ENCODE measurements at regions not wholly inside any gene's neighbourhood (a gene's known extent, or its start where the extent isn't known, plus 50 kb on each side); places are given as distances from the start of the nearest gene placed in this dataset.

DNA sequence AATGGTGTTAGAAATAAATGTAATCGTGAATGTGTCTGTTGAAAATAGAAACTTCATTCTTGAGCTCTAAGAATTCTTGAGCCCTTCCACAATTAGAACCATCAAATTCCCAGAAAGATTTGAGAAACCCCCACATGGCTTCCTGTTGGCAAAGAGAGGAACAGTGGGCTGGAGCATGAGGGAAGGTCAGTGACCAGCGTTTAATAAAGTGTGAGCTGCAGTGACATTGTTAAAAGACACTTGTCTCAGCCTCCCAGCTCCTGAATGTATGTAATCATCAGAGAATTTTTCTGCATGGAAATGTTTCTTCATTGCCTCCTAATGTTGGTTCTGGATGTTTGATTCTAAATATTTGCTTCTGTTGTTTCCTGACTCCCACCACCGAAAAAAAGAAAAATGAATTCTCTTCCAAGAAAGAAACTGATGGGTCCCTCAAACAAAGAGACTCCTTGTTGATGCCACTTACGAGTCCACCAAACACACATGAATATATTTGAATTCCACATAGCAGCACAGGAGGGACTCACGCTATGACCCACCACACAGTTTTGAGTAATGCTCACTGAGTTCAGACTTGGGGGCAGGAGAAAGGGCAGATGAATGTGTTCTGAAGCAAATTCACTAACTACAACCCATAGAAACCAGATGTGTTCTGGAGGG, 225.1 kb upstream of the KLHL29 start:
- DNase-seq (ENCODE audit: low read depth, low spot score), result no peak

DNA sequence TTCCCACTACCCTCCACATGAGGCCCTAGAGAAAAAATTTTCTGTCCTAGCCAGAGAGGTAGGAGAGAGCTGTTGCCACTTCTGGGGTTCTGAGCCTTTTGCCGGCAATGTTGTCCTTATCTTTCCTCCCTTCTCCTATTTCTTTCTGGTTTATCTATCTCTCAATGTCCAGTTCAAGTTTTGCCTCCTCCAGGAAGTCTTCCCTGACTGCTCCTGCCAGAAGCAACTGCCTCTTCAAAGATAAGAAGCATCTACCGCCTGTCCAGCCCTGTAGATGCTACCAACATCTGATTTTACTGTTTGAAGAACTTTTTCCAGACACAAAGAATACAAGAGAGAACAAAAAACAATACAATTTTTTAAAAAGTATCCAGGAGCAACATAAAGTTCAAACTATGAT, 220.8 kb upstream of the KLHL29 start:
- DNase-seq (ENCODE audit: low read depth, low spot score), result no peak

DNA sequence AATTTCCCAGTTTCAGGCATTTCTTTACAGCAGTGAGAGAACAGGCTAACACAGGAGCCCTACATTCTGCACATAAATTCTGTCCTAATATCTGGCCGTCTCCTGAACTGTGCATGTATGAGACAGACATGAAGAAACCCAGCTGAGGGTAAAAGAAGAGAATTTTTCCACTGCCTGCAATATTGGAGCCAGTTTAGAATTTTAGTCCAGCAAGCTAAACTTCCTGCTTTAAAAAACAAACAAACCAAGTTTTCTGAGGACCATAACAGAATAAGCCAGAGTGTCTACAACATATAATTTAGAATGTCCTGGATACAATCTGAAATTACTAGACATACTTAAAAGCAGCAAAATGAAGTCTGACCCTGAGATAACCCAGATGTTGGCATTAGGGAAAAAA, 215.1 kb upstream of the KLHL29 start:
- DNase-seq (ENCODE audit: low read depth, low spot score), result no peak

DNA sequence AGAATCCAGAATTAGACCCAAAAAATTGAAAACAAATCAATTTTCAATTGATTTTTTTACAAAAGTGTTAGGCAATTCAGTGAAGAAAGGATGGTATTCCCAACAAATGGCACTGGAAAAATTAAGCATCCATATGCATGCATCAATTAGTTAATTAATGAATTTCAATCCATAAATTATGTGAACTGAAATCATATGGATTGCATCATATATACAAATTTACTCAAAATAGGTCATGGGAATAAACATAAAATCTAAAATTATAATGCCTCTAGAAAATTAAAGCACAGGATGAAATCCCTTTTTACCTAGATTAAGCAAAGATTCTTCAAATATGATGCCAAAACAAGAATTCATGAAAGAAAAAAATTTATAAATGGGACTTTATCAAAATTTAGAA, 213.9 kb upstream of the KLHL29 start:
- no peak for DNase-seq (ENCODE audit: low read depth, low spot score)

DNA sequence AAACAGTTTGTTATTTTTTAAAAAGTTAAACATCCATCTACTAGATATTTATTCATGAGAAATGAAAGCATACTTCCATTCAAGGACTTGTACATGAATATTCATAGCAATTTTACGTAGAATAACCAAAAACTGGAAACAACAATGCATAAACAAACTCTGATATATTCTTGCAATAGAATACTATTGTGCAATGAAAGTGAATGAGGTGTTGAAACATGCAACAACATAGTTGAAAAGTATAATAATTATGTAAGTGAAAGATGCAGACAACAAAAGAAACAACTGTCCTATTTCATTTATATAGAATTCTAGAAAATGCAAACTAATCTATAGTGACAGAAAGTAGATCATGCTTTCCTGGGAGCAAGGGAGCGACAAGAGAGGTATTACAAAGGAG, 206.6 kb upstream of the KLHL29 start:
- DNase-seq (ENCODE audit: low read depth, low spot score), result no peak

DNA sequence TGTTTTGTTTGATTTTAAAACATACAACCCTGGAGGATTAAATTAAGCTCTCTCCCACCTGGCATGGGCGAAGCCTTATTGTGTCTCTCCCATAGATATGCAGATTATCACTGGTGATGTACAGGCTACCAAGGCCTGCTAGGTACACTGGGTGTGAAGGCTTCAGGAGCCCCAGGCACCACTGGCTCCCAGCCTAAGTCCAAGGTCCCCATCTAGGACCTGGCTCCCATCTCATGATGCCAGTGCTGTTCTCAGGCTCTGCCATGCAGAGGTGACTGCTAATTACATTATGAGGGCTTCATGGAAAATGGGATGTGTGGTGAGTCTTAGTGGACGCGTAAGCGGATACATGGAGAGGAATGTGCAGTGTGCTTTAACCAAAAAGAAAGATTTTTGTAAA, 201.2 kb upstream of the KLHL29 start:
- no peak for DNase-seq (ENCODE audit: low read depth, low spot score)

DNA sequence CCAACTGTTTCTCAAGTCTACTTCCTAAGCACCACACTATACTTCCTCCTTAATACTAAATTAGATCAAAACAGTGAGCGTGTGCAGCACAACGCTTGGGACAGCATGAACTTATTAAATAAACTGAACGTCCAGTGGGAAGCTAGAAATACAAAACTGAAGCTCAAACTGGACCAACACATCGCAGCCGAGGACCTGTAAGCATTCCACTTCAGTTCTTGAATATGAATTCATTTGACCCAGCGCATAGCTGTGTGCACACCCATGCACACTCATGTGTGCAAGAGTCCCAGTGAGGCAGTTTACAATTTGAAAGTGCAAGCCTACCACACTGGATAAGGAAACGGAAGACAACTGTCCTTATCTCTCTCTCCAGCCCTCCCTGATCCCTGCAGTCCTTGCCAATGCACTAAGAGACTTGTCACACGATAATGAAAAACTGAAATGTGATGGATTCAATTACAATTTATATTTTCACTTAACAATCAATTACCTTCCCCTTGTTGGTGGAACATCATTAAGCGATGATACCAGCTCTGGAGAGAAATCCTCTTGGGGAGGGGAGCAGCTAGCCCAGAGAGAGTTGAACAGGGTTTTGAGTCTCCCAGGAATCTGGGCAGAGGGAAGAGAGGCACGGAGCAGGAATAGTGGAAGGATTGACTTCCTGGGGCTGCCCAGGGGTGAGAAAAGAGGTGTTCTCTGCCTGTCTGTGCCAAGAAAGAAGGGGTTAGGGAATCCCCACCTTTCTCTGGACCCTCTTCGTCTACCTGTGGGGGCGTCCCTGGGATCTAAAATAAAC, 186.5 kb upstream of the KLHL29 start:
- DNase-seq (ENCODE audit: low read depth, low spot score), result no peak

DNA sequence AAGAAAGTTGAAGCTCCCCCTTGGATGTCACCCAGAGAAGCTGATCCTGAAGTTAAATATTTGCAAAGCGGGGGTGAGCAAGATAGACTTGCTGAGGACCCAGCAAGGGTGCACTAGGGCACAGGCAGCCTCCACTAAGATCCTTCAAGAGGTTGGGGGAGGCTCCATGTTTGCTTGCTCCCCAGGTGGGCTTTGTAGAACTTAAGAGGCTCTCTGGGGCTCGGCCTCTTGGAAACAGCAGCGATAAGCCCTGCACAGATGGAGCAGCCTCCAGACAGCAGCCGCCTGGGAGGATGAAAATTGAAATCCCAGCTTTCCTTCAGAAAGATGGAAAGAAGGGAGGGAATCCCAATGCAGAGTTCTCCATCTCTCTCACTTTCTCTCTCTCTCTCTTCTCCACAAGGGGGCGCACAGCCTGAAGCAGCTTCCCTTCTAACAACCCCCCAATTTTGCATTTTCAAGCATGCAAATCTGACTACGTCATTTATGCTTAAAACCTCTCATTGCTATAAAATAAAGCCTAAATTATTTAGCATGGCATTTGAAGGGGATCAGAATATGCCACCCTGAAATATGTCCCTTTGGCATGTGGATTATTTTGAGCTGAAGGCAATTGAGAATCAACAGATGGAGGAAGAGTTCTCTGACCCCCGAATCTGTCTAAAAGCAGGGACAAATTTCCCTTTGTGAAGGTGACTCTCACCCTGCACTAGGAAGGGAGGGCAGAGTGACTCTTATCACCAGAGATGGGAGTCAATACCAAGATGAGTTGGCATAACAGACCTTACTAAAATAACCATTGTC, 185.7 kb upstream of the KLHL29 start:
- DNase-seq (ENCODE audit: low read depth, low spot score), result no peak

DNA sequence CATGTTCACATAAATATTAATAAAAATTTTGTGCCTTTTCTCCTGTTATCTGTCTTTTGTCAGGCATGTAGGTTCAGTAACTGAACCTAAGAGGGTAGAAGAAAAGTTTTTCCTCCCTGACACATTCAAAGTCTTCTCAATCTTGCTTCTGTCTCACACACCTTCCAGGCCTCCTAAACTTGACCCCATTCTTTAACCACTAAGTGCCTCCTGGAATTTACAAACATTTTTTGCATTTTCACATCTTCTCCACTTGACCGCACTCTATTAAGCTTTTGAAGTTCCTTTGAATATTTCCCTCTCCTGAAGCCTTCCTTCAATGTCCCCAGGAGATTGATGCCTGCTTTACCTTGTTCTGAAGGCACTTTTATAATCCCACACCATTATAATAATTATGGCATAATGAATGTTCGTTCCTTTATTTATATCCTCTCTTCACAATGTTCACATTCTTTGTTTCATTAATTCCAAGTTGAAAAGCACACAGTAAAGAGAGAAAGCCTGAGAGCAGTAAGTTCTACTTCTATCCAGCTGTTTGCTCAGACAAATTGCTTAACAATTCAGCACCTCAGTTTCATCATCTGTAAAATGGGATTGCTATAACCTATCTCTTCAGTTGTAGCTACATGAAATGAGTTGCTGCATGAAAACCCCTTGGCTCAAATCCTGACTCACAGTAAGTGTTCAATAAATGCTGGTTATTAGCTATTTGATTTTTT, 184.8 kb upstream of the KLHL29 start:
- DNase-seq (ENCODE audit: low read depth, low spot score), result no peak

DNA sequence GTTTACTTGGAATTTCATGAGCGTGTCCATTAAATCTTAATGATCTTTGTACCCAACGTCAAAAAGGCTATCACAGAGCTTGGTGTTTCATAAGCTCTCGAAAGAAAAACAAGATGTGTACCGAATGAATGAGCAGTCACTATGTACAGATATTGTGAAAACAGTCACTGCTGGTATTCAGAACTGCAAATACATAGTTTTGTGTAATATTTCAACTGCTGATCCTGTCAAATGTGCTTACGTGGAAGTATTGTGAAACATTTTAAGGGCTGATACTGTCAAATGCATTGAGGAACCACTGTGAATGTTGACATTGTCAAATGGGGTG, 184.2 kb upstream of the KLHL29 start:
- no peak for DNase-seq (ENCODE audit: low read depth, low spot score)

DNA sequence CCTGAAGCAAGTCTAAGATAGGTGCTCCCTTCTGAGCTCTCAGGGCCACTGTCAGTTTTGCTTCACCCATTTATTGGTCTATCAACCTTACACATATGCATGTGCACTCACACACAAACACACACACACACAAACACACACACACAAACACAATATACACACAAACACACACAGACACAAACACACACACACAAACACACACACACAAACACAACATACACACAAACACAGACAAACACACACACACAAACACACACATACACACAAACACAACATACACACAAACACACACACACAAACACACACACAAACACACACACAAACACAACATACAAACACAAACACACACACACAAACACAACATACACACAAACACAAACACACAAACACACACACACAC, 181.6 kb upstream of the KLHL29 start:
- DNase-seq (ENCODE audit: low read depth, low spot score), result no peak

DNA sequence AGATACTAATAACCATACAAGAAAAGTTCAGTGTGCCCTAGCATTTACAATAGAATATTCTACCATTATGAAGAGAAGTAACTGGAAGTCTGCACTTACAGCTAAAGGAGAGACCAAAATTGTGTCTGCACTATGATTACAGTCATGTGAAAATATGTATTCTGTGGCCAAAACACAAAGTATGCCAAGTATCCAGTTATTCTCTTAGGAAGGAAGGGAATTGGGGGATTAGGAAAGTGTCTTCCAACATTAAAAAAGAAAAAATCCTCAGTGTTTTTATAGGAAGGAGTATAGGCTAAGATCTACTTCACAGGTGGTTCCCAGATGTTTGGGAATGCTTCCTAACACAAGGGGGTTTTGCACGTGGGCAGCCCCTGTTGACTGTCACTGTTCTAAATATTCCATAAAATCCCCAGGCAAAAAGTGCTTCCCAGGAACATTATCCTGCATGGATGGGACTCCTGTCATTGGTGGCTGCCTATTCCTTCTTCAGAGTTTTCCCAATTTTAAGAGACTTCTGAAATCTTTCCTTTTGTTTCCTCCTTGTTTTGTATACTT, 180.2 kb upstream of the KLHL29 start:
- no peak for DNase-seq (ENCODE audit: low read depth, low spot score)

DNA sequence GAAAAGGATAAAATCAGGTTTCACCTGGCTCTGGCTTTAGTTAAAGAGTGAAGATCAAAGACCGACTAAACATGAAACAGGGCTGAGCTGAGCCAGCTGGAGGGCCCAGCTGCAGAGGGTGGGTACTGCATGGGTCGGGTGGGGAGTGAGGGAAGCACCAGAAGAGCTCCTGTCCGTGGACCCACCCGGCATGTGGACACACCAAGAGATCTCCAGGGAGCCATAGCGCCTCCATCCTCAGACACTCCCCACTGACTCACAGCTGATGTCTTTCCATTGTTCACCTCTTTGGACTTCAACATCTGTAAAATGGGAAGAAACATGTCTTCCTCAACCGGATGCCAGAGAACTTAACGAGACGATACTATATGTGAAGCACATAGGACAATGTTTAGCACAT, 178.3 kb upstream of the KLHL29 start:
- no peak for DNase-seq (ENCODE audit: low read depth, low spot score)

DNA sequence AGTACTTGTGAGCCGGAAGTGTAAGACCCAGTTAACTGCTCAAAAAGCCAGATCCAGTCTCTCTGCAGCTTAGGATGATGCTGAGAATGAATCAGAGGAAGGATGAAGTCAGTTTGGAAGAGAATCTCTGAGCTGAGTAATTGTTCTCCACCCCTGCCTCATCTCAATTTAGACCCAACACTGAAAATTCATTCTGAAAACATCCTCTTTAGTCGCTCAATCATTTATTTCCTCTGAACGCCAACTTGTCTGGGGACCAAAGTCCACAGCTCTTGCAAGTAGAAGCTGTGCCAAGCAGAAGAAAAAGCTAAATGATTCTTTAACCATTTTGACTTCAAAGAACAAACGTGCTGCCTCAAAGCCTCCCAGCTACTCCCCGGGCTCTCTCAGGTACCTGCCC, 177.1 kb upstream of the KLHL29 start:
- DNase-seq (ENCODE audit: low read depth, low spot score), result no peak

DNA sequence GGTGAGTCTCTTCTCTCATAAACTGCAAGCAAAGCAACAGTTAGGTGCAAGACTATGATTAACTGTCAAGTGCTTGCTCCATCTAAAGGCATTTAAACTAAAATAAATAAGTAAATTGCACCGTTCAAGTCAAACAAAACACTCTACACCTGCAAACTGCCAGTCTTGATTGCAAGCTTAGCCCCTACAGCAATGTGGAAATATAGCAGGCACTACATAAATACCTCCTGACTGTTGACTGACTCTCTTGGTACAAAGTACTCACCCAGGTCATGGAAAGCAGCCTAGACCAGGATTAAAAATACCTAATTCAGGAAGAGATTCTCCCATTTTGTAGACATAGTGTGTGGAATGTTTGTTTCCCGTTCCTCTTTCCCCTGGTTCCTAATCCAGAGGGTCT, 176.6 kb upstream of the KLHL29 start:
- DNase-seq (ENCODE audit: low read depth, low spot score), result no peak

DNA sequence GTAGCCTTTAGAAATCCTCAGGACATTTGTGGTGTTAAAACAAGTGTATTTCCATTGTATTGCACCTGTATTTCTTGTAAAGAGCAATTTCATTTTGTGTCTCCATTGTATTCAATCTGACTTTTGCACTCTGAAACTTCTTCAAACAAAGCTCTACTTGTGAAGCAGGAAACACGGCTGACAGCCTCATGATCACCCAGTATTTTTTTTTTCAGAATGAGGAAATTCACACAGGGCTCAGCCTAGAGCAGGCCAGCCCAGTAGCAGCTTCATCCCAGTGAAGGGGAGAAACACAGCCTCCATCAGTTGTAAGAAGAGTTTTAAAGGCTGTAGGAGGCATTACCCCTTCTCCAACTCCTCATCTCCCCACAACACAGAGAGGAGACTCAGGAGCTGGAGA, 175.9 kb upstream of the KLHL29 start:
- no peak for DNase-seq (ENCODE audit: low read depth, low spot score)

DNA sequence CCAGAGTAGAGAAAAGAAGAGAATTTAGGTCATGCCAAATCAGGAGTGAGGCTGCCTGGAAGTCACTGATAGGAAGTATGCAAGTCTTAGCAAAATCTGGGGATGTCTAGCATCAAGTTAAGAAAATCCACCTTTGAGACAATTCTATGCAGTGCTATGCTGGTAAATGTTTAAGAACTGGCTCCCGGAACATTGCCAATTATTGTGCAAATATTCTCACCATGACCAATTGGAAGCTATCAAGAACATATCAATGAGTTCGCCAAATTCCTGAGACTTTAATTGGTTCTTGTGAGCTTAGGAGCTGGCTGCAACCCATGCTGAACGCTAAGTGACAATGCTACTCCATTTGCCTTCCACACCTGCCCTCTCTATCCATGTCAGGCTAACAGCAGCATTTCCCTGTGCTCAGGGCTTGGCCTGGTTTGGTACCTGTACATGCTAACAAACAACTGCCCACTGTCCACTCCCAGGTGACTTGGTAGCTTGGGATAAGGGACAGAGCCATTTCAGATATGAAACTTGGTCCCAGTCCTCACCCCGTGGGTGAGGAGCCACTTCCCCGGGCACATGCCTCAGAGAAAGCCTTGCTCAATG, 172.9 kb upstream of the KLHL29 start:
- DNase-seq (ENCODE audit: low read depth, low spot score), result no peak

DNA sequence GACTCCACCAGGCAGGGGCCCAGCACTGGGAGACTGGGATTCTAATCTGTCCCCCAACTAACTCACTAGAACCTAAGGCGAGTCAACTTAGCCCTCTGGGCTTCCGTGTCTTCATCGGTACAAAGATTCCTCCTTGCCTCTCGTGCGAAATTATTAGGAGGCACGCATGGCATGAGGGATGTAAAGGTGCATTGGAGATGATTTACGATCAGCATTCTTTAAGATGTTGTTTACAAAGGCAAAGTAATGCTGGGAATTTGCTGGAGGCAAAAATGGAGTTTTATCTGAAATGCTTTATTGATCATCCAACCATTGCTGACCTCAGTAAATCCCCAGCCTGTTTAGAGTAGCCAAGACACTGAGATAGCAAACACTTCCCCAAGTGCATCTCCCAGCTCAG, 171.8 kb upstream of the KLHL29 start:
- no peak for DNase-seq (ENCODE audit: low read depth, low spot score)

DNA sequence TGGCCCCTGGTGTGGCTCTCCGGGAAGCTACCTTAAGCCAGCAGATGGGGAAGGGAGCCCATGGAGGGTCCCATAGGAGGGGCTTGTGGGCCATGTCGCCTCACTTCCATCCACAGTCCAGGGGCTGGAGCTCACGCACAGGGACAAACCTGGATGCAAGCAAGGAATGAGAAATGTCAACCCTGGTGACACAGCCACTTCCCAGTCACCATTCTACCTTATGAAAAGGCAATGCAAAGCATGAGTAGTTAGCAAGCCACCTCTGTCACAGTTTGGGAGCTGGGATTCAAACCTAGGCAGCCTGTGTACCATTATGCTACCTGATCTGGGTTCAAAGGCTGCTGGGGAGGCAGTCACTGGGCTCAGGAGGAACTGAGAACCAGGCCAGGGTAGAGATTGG, 170.0 kb upstream of the KLHL29 start:
- no peak for DNase-seq (ENCODE audit: low read depth, low spot score)

DNA sequence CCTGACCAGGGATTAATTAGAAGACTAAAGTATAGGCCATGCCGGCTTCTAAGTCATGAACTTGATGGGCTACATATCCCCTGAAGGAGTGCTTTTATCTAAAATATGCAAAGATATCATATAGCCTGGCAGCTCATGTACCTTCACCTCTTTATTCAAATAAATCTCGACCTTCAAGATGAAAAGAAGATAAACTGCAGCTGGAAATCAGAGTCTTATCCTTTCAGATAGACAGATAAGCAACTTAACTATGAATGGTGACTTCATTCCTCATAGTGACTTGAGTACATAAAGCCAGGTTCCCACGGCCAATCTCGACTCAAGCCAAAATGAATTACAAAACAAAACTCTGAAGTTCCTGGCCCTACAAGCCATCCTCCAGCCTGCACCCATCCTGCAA, 165.3 kb upstream of the KLHL29 start:
- DNase-seq (ENCODE audit: low read depth, low spot score), result no peak

DNA sequence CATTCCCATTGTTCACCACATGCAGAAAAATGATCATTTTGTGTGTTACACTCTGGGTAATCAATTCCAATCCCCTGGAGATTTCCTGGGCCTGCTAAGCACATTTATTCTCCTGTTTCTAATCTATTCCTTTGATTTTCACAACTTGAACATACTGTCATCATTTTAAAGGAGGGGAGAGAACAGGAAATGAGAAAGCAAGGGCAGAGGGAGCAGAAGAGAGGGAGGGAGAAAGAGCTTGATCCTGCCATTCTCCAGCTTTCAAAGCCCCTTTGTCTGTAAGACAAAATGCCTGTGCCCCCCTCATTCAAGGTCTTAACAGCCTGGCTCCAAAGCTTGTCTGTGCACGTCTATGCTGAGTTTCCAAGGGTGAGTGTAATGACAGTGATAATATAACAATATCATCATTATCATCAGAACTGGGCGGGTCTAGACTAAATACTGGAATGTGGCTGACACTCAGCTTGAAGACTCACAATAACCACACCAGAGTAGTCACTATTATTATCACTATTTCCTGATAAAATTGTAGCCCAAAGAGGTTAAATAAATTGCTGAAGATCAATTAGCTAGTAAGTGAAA, 164.4 kb upstream of the KLHL29 start:
- DNase-seq (ENCODE audit: low read depth, low spot score), result no peak
